Right cardiac atrium (tissue), 5 donors: ENCODE measurements at regions not wholly inside any gene's neighbourhood (a gene's known extent, or its start where the extent isn't known, plus 50 kb on each side); places are given as distances from the start of the nearest gene placed in this dataset.

ENCODE experiments used
- ATAC-seq, 2 donors: fragments of 200-7000 bp; cut with Tn5 transposase; one replicate each; pipeline versions ENCODE4 v1.8.0 to v1.9.1; 2020; ENCODE audit warnings: moderate library complexity in 2 of 2, mild to moderate bottlenecking in 1 of 2
- DNase-seq, 3 donors: peaks; one replicate each; pipeline ENCODE4 v3.0.0-alpha.2; 2020
- H3K27ac ChIP-seq: one replicate; pipeline ENCODE4 v1.5.1; 2013; ENCODE audit warnings: mild to moderate bottlenecking, low read length, control low read depth, moderate library complexity
- H3K27me3 ChIP-seq: one replicate; pipeline ENCODE4 v1.6.1; 2013; ENCODE audit not compliant: control insufficient read depth, insufficient read depth
- H3K4me1 ChIP-seq: one replicate; pipeline ENCODE4 v1.6.1; 2013; ENCODE audit warnings: low read length; ENCODE audit not compliant: control insufficient read depth, insufficient read depth
- H3K4me3 ChIP-seq: one replicate; pipeline ENCODE4 v1.5.1; 2013; ENCODE audit warnings: low read length, control low read depth
- H3K9me3 ChIP-seq: one replicate; pipeline ENCODE4 v1.6.1; 2013; ENCODE audit warnings: low read length; ENCODE audit not compliant: control insufficient read depth
- WGBS: extraction: QIAGEN DNeasy Blood & Tissue Kit; methylation state at CpG from one replicate; pipeline ENCODE4 v1.1.7; 2013; 5-methylcytosine and 5-hydroxymethylcytosine counted together
- intact Hi-C, 4 donors: fragments of 100-400 bp; cut with DNase I; formaldehyde crosslinking; loops; one replicate each; pipeline versions ENCODE4 v1.11.0 to v1.14.0; 2022 to 2023
- donor health status: healthy with polysubstance abuse.
- donor health status: DM: no; HTN: yes; CAD: no.
- donor health status: DM: no; HTN: no; CAD: no.
- donor health status: DM: no; HTN: yes; CAD: no; lungs with severe emphysema.
- donor health status: DM: yes; HTN: yes; CAD: no.

- DNase-seq (no peak), ATAC-seq (no peak)
- 56% methylated on average over 2 of the region's 2 CpGs for WGBS
- H3K4me3 ChIP-seq: no peak overlapping the region
- intact Hi-C loops: loop anchor here in 2 of 4 donors (5.0 to 10.0 kb wide), 2 partner anchors 91 to 504 kb away; partner anchors contain the start of gene KCNMB2 (in 1 of the 2)
- no peak overlapping the region for H3K27ac ChIP-seq
- no peaks in the 10 kb centered on the region for H3K9me3 ChIP-seq
- H3K27me3 ChIP-seq: no peaks in the 10 kb centered on the region
- peaks cover 2% of the 10 kb centered on the region for H3K4me1 ChIP-seq
Observed at GRCh38 chr3:178443634-178444033, 92.6 kb upstream of the KCNMB2 start.

GRCh38 chr3:178445139-178445538 lies 91.1 kb upstream of the KCNMB2 start:
- 83% methylated on average over 4 of the region's 4 CpGs for WGBS
- DNase-seq (no peak), ATAC-seq (no peak)
- intact Hi-C loops: loop anchor here in 1 of 4 donors (10.0 kb wide), 1 partner anchor 90 kb away; the partner anchor contains the start of gene KCNMB2
- Histone ChIP-seq H3K27me3 (no peaks in the 10 kb centered on the region), H3K27ac (no peak overlapping the region), H3K4me1 (peaks cover 2% of the 10 kb centered on the region), H3K4me3 (no peak overlapping the region), H3K9me3 (no peaks in the 10 kb centered on the region)

DNA sequence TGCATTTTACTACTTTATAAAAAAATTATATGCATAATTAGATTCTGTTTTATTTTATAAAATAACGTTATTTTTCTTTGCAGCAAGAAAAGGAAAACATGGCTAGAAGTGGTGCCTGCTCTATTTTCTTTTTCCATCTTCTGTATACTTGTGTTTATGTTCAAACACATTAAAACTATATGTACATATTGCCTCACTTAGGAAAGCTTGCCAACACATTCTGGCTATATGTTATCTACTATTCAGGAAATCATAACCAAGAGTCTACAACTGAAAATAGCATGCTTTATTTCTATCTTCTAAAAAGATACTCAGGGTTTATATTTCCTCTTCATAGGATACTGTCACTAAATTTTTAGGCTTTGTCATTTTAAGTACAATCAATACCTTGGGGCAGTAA lies 90.2 kb upstream of the KCNMB2 start:
- H3K27ac ChIP-seq: no peak overlapping the region
- intact Hi-C loops: loop anchor here in 1 of 4 donors (10.0 kb wide), 1 partner anchor 89 kb away; the partner anchor contains the start of gene KCNMB2
- H3K9me3 ChIP-seq: no peaks in the 10 kb centered on the region
- DNase-seq (no peak), ATAC-seq (no peak)
- H3K27me3 ChIP-seq: no peaks in the 10 kb centered on the region
- WGBS: 69% methylated on average over 1 of the region's 1 CpG
- no peak overlapping the region for H3K4me3 ChIP-seq
- peaks cover 2% of the 10 kb centered on the region for H3K4me1 ChIP-seq

GRCh38 chr3:178450476-178450875 lies 85.8 kb upstream of the KCNMB2 start:
- no peak for ATAC-seq
- no peaks in the 10 kb centered on the region for H3K4me1 ChIP-seq
- DNase-seq: no peak
- intact Hi-C loops: no loop called here
- WGBS: 73% methylated on average over 3 of the region's 3 CpGs
- H3K27ac ChIP-seq: no peak overlapping the region
- no peaks in the 10 kb centered on the region for H3K9me3 ChIP-seq
- no peaks in the 10 kb centered on the region for H3K27me3 ChIP-seq
- H3K4me3 ChIP-seq: no peak overlapping the region

GRCh38 chr3:178451799-178452198 lies 84.4 kb upstream of the KCNMB2 start:
- DNase-seq (no peak), ATAC-seq (no peak)
- intact Hi-C loops: no loop called here
- Histone ChIP-seq H3K4me1 (no peaks in the 10 kb centered on the region), H3K9me3 (no peaks in the 10 kb centered on the region), H3K4me3 (no peak overlapping the region), H3K27ac (no peak overlapping the region), H3K27me3 (no peaks in the 10 kb centered on the region)

DNA sequence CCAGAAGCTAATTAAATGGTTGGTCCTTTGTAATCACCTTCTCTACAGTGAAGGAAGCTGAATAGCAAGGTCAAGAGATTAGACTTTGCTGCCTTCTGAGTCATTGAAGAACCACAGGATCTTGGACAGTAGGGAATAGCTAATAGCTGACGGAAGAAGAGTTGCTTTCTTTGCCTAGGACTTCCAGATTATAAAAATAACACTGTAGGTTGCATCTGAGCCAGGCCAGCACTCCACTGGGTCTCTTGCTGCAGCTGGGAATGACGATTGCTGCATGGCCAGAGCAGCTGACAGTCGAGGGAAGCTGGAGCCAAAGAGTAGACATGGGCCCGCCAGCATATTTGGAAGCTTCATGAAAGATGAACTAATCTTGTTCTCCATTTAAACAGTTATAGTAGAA lies 81.5 kb upstream of the KCNMB2 start:
- DNase-seq: peak; percentile 71 to 87 (median 83)
- Histone ChIP-seq H3K4me1 (no peaks in the 10 kb centered on the region), H3K4me3 (no peak overlapping the region), H3K27me3 (no peaks in the 10 kb centered on the region), H3K27ac (no peak overlapping the region), H3K9me3 (no peaks in the 10 kb centered on the region)
- intact Hi-C loops: no loop called here
- ATAC-seq: peak; percentile 94 to 96
- WGBS: 18% methylated on average over 4 of the region's 4 CpGs

DNA sequence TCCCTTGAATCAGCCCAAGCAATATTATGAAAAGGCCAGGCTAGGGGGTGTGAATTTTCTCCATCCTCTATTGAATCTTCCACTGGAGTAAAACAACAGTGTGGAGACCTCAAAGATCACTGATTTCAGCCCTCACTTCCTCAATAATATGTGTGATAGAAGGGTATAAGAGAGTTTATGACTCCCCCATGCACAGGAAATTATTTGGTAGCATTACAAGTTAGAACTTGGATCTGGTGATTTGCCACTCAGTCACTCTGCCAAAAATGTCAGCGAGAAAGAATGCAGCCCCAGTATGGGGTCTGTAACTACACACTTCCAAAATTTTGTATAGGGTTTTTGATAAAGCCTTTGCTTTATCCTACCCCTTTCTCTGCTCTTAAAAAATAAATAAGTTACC lies 81.0 kb upstream of the KCNMB2 start:
- Histone ChIP-seq H3K4me3 (no peak overlapping the region), H3K27me3 (no peaks in the 10 kb centered on the region), H3K9me3 (no peaks in the 10 kb centered on the region), H3K4me1 (no peaks in the 10 kb centered on the region), H3K27ac (no peak overlapping the region)
- intact Hi-C loops: no loop called here
- DNase-seq (no peak), ATAC-seq (no peak)
- 39% methylated on average over 1 of the region's 1 CpG for WGBS

DNA sequence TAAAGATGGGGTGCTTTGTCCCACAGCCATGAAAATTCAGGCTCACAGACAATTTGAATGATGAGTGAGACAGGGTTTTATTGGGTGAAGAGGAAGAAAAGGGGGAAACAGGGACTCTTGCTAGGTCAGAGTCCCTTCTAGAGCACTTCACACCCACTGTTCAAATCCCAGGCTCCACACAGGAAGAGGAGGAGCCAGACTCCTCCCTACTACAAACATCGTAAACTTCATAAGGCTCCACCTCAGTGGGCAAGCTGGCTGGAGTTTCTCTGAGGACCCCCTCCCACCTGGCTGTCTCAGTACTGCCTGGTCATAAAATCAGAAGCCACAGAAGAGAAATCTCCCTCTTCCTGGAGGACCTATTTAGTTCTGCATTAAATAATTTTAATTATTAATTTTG lies 80.3 kb upstream of the KCNMB2 start:
- ATAC-seq: no peak
- Histone ChIP-seq H3K27me3 (no peaks in the 10 kb centered on the region), H3K9me3 (no peaks in the 10 kb centered on the region), H3K4me1 (no peaks in the 10 kb centered on the region), H3K4me3 (no peak overlapping the region), H3K27ac (no peak overlapping the region)
- WGBS: 67% methylated on average over 1 of the region's 1 CpG
- intact Hi-C loops: no loop called here
- DNase-seq: no peak

DNA sequence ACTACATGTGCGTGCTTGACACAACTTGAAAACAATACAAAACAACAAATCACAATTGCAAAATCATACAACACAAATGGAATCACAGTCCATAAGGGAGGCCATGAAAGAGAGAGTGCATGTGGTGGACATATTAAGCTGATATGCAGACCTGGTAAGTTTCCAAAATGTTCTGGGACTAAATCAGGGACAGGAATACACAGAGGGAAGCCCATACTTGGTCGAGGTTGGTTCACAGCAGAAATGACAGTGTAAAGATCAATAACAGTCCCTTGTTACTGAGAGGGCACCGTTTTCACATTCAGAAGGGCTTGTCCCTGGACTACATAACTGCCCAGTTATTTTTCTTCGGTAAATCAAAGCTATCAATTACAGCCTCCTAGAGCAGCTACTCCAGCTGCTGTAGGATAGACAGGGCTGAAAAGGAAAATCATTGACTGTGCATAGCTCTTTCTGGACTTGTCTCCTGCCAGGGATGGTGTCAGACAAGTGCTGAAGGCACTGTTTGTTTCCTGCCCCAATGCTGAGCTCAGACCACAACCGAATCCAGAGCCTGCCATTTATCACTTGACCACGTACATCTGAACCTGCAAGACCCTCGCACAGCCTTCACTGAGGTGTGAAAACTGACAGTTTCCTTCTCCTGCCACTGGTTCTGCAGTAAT lies 79.5 kb upstream of the KCNMB2 start:
- intact Hi-C loops: no loop called here
- WGBS: 34% methylated on average over 7 of the region's 7 CpGs
- Histone ChIP-seq H3K4me1 (no peaks in the 10 kb centered on the region), H3K9me3 (no peaks in the 10 kb centered on the region), H3K4me3 (no peak overlapping the region), H3K27ac (no peak overlapping the region), H3K27me3 (no peaks in the 10 kb centered on the region)
- ATAC-seq (peak; percentile 54 to 57), DNase-seq (no peak)

DNA sequence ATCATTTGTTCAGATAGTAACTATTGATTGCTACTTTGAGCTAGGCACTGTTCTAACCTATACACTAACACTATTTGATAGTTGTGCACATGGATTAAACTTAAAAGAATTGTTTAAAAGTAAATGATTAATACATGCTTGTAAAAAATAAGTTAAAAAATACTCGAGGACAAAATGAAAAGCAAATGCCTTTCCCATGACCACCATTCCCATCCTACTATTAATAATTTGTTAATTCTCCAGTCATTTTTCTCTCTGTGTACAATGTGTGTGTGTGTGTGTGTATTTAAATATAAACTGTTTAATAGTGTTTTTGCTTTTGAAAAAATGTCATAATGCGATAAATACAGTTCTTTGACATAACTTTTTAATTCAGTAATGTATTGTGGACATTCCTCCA lies 78.7 kb upstream of the KCNMB2 start:
- no peak overlapping the region for H3K4me3 ChIP-seq
- 63% methylated on average over 2 of the region's 2 CpGs for WGBS
- H3K4me1 ChIP-seq: no peaks in the 10 kb centered on the region
- no peaks in the 10 kb centered on the region for H3K9me3 ChIP-seq
- intact Hi-C loops: no loop called here
- ATAC-seq (no peak), DNase-seq (no peak)
- H3K27ac ChIP-seq: no peak overlapping the region
- no peaks in the 10 kb centered on the region for H3K27me3 ChIP-seq

- DNase-seq: no peak
- Histone ChIP-seq H3K4me3 (no peak overlapping the region), H3K27ac (no peak overlapping the region), H3K4me1 (no peaks in the 10 kb centered on the region), H3K27me3 (no peaks in the 10 kb centered on the region), H3K9me3 (no peaks in the 10 kb centered on the region)
- 54% methylated on average over 5 of the region's 5 CpGs for WGBS
- intact Hi-C loops: no loop called here
- ATAC-seq: no peak
Observed at GRCh38 chr3:178458313-178459037, 77.8 kb upstream of the KCNMB2 start.
